ENCODE measurements at regions not wholly inside any gene's neighbourhood (a gene's known extent, or its start where the extent isn't known, plus 50 kb on each side); places are given as distances from the start of the nearest gene placed in this dataset.

- TF ChIP-seq CTCF (IDR thresholded peaks at IDR 0.05; ENCODE audit: borderline replicate concordance, extremely low read depth, insufficient read depth): no peak
- no peaks in the 10 kb centered on the region for H3K27me3 ChIP-seq (ENCODE audit: control insufficient read depth, insufficient read depth, low read length)
- intact Hi-C loops (cut with DNase I): no loop called here
- DNase-seq (no peak), FAIRE-seq (no peak)
- no peak overlapping the region for H3K27ac ChIP-seq (ENCODE audit: low read depth in 2 of 2, low read length in 2 of 2)
- H3K4me1 ChIP-seq (ENCODE audit: control insufficient read depth in 2 of 3, insufficient read depth in 2 of 3, low read depth in 1 of 3, low read length in 3 of 3): no peaks in the 10 kb centered on the region
- no peak overlapping the region for H3K9ac ChIP-seq (ENCODE audit: low read length in 3 of 3)
- no peaks in the 10 kb centered on the region for H3K36me3 ChIP-seq (ENCODE audit: control insufficient read depth in 2 of 3, insufficient read depth in 3 of 3, low read length in 3 of 3)
- no peak overlapping the region for H3K4me3 ChIP-seq (ENCODE audit: low read length in 3 of 3)
- H3K9me3 ChIP-seq (ENCODE audit: control insufficient read depth in 2 of 3, insufficient read depth in 1 of 3, low read length in 3 of 3): no peaks in the 10 kb centered on the region
Measured at GRCh38 chr16:75942936-75943335, 216.6 kb upstream of the CPHXL start.

- no peak overlapping the region for H3K9ac ChIP-seq (ENCODE audit: low read length in 3 of 3)
- DNase-seq: no peak
- H3K9me3 ChIP-seq (ENCODE audit: control insufficient read depth in 2 of 3, insufficient read depth in 1 of 3, low read length in 3 of 3): no peaks in the 10 kb centered on the region
Measured at GRCh38 chr16:75943705-75944514, 217.6 kb upstream of the CPHXL start.

GRCh38 chr16:75945916-75946457 is 219.7 kb upstream of the CPHXL start:
- intact Hi-C loops (cut with DNase I): no loop called here
- no peak for FAIRE-seq
- no peaks in the 10 kb centered on the region for H3K9me3 ChIP-seq (ENCODE audit: control insufficient read depth in 2 of 3, insufficient read depth in 1 of 3, low read length in 3 of 3)

More at GRCh38 chr16:75943705-75944514, 217.6 kb upstream of the CPHXL start:
- H3K4me3 ChIP-seq (ENCODE audit: low read length in 3 of 3): no peak overlapping the region
- H3K36me3 ChIP-seq (ENCODE audit: control insufficient read depth in 2 of 3, insufficient read depth in 3 of 3, low read length in 3 of 3): no peaks in the 10 kb centered on the region
- no peaks in the 10 kb centered on the region for H3K27me3 ChIP-seq (ENCODE audit: control insufficient read depth, insufficient read depth, low read length)
- intact Hi-C loops (cut with DNase I): no loop called here
- H3K27ac ChIP-seq (ENCODE audit: low read depth in 2 of 2, low read length in 2 of 2): no peak overlapping the region
- TF ChIP-seq CTCF (IDR thresholded peaks at IDR 0.05; ENCODE audit: borderline replicate concordance, extremely low read depth, insufficient read depth): no peak
- no peak for FAIRE-seq
- H3K4me1 ChIP-seq (ENCODE audit: control insufficient read depth in 2 of 3, insufficient read depth in 2 of 3, low read depth in 1 of 3, low read length in 3 of 3): no peaks in the 10 kb centered on the region

More at GRCh38 chr16:75945916-75946457, 219.7 kb upstream of the CPHXL start:
- no peaks in the 10 kb centered on the region for H3K27me3 ChIP-seq (ENCODE audit: control insufficient read depth, insufficient read depth, low read length)
- H3K27ac ChIP-seq (ENCODE audit: low read depth in 2 of 2, low read length in 2 of 2): no peak overlapping the region
- H3K4me1 ChIP-seq (ENCODE audit: control insufficient read depth in 2 of 3, insufficient read depth in 2 of 3, low read depth in 1 of 3, low read length in 3 of 3): no peaks in the 10 kb centered on the region
- no peak overlapping the region for H3K4me3 ChIP-seq (ENCODE audit: low read length in 3 of 3)
- H3K9ac ChIP-seq (ENCODE audit: low read length in 3 of 3): no peak overlapping the region
- TF ChIP-seq CTCF (IDR thresholded peaks at IDR 0.05; ENCODE audit: borderline replicate concordance, extremely low read depth, insufficient read depth): no peak
- H3K36me3 ChIP-seq (ENCODE audit: control insufficient read depth in 2 of 3, insufficient read depth in 3 of 3, low read length in 3 of 3): no peaks in the 10 kb centered on the region
- DNase-seq: peak in 2 of 5 donors; percentile 14 to 22

Data from kidney (tissue), 13 donors.